ENCODE measurements at regions not wholly inside any gene's neighbourhood (a gene's known extent, or its start where the extent isn't known, plus 50 kb on each side); places are given as distances from the start of the nearest gene placed in this dataset.

- H3K4me2 ChIP-seq (ENCODE audit: insufficient read depth, low read length, poor library complexity, severe bottlenecking): no peak overlapping the region
- no peak overlapping the region for H3K18ac ChIP-seq (ENCODE audit: low read length)
- H2AFZ ChIP-seq (ENCODE audit: low read length): no peak overlapping the region
- H3K4ac ChIP-seq (ENCODE audit: low read length): no peak overlapping the region
- no peak overlapping the region for H3K14ac ChIP-seq (ENCODE audit: low read length)
- no peak for DNase-seq (ENCODE audit: low spot score)
- H3K27ac ChIP-seq (replicated peaks; ENCODE audit: low read length): no peak overlapping the region
- H3K9ac ChIP-seq (ENCODE audit: low read depth, low read length, poor library complexity): no peak overlapping the region
- H3K4me1 ChIP-seq (ENCODE audit: control insufficient read depth in 2 of 2, insufficient read depth in 1 of 2, low read depth in 1 of 2, low read length in 2 of 2): no peaks in the 10 kb centered on the region
- no peak overlapping the region for H4K91ac ChIP-seq (ENCODE audit: low read depth, low read length, poor library complexity)
- no peaks in the 10 kb centered on the region for H3K9me3 ChIP-seq (replicated peaks in 1 of 2; ENCODE audit: control insufficient read depth in 2 of 2, insufficient read depth in 1 of 2, low read depth in 1 of 2, low read length in 2 of 2)
- H3K4me3 ChIP-seq (ENCODE audit: low read length in 2 of 2): no peak overlapping the region
- H3K23ac ChIP-seq (ENCODE audit: low read depth, low read length, poor library complexity): no peak overlapping the region
- H2BK15ac ChIP-seq (ENCODE audit: low read length): no peak overlapping the region
- H2AK5ac ChIP-seq (ENCODE audit: low read depth, low read length): no peak overlapping the region
- no peak overlapping the region for H4K8ac ChIP-seq (ENCODE audit: low read depth, low read length)
- H3K36me3 ChIP-seq (replicated peaks in 1 of 2; ENCODE audit: control insufficient read depth in 2 of 2, insufficient read depth in 2 of 2, low read length in 2 of 2): no peaks in the 10 kb centered on the region
- no peak overlapping the region for H2BK5ac ChIP-seq (ENCODE audit: low read length)
- H3K27me3 ChIP-seq (ENCODE audit: control insufficient read depth in 3 of 3, insufficient read depth in 3 of 3, low read depth in 1 of 3, low read length in 3 of 3): no peaks in the 10 kb centered on the region
- H2BK120ac ChIP-seq (ENCODE audit: low read depth, low read length): no peak overlapping the region
- no peaks in the 10 kb centered on the region for H3K79me1 ChIP-seq (ENCODE audit: low read depth, low read length)
- no peak overlapping the region for H2BK12ac ChIP-seq (ENCODE audit: low read length)
Observed at GRCh38 chr5:103422756-103423155, 139.8 kb downstream of the NUDT12 start.

DNA sequence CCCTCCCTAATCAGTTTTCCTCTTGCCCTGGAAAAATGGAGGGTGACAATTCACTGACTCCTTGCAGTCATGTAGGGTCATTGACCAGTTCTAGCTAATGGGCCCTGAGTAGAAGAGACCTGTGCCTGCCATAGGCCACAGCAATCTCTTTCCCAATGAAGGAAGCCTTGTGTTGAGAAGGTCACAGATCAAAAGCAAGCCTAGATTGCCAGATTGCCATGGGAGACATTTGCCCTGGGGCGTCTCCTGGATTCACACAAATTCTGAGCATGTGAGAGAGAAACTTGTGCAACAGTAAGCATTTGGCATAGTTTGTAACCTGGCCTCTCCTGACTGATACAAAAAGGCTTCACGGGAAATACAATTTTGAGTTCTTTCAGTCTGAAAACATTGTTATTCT lies 148.0 kb downstream of the NUDT12 start:
- H3K4me2 ChIP-seq (ENCODE audit: insufficient read depth, low read length, poor library complexity, severe bottlenecking): no peak overlapping the region
- no peak overlapping the region for H3K23ac ChIP-seq (ENCODE audit: low read depth, low read length, poor library complexity)
- H3K18ac ChIP-seq (ENCODE audit: low read length): no peak overlapping the region
- H4K8ac ChIP-seq (ENCODE audit: low read depth, low read length): no peak overlapping the region
- peak overlapping the region; percentile 10 for H2AFZ ChIP-seq (ENCODE audit: low read length)
- H3K36me3 ChIP-seq (replicated peaks in 1 of 2; ENCODE audit: control insufficient read depth in 2 of 2, insufficient read depth in 2 of 2, low read length in 2 of 2): no peaks in the 10 kb centered on the region
- DNase-seq (ENCODE audit: low spot score): no peak
- H3K4me3 ChIP-seq (ENCODE audit: low read length in 2 of 2): no peak overlapping the region
- H3K4ac ChIP-seq (ENCODE audit: low read length): no peak overlapping the region
- WGBS, 2 donors (ENCODE audit: extremely low coverage in 2 of 2, insufficient read length in 2 of 2, insufficient replicate concordance in 1 of 2): no CpG with 5 or more reads among the region's 2 CpGs
- H2BK15ac ChIP-seq (ENCODE audit: low read length): no peak overlapping the region
- H2BK5ac ChIP-seq (ENCODE audit: low read length): no peak overlapping the region
- no peak overlapping the region for H3K14ac ChIP-seq (ENCODE audit: low read length)
- H4K91ac ChIP-seq (ENCODE audit: low read depth, low read length, poor library complexity): no peak overlapping the region
- H3K4me1 ChIP-seq (ENCODE audit: control insufficient read depth in 2 of 2, insufficient read depth in 1 of 2, low read depth in 1 of 2, low read length in 2 of 2): no peaks in the 10 kb centered on the region
- H3K27me3 ChIP-seq (ENCODE audit: control insufficient read depth in 3 of 3, insufficient read depth in 3 of 3, low read depth in 1 of 3, low read length in 3 of 3): no peaks in the 10 kb centered on the region
- no peak overlapping the region for H3K9ac ChIP-seq (ENCODE audit: low read depth, low read length, poor library complexity)
- H3K9me3 ChIP-seq (replicated peaks in 1 of 2; ENCODE audit: control insufficient read depth in 2 of 2, insufficient read depth in 1 of 2, low read depth in 1 of 2, low read length in 2 of 2): no peaks in the 10 kb centered on the region
- no peaks in the 10 kb centered on the region for H3K79me1 ChIP-seq (ENCODE audit: low read depth, low read length)
- no peak overlapping the region for H3K27ac ChIP-seq (replicated peaks; ENCODE audit: low read length)
- no peak overlapping the region for H2BK120ac ChIP-seq (ENCODE audit: low read depth, low read length)
- no peak overlapping the region for H2BK12ac ChIP-seq (ENCODE audit: low read length)
- no peak overlapping the region for H2AK5ac ChIP-seq (ENCODE audit: low read depth, low read length)

DNA sequence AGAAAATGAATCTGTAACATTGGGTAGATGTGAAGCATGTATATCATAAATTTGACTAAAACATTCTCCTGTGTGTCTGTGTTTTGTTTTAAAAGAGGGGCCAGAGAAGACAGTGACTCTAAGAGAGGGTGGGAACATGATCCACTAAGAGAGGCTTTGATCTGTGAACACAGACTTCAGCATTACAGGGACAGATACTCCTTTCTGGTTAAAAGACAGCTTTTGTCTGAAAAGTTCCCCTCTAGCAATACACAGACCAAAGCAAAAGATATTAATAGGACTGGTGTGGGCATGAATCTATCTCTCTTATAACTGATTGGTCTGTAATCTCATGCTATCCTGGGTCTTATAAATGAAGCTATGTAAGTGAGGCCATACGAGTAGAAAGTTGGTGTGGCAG lies 150.9 kb downstream of the NUDT12 start:
- Histone ChIP-seq H4K91ac (ENCODE audit: low read depth, low read length, poor library complexity) (no peak overlapping the region), H2AFZ (ENCODE audit: low read length) (peak overlapping the region; percentile 59), H2AK5ac (ENCODE audit: low read depth, low read length) (no peak overlapping the region), H3K79me1 (ENCODE audit: low read depth, low read length) (no peaks in the 10 kb centered on the region), H3K4me1 (ENCODE audit: control insufficient read depth in 2 of 2, insufficient read depth in 1 of 2, low read depth in 1 of 2, low read length in 2 of 2) (no peaks in the 10 kb centered on the region), H3K23ac (ENCODE audit: low read depth, low read length, poor library complexity) (no peak overlapping the region), H3K27ac (replicated peaks; ENCODE audit: low read length) (no peak overlapping the region), H3K4ac (ENCODE audit: low read length) (no peak overlapping the region), H3K18ac (ENCODE audit: low read length) (no peak overlapping the region), H3K4me3 (ENCODE audit: low read length in 2 of 2) (no peak overlapping the region), H3K14ac (ENCODE audit: low read length) (no peak overlapping the region), H4K8ac (ENCODE audit: low read depth, low read length) (no peak overlapping the region), H2BK12ac (ENCODE audit: low read length) (no peak overlapping the region), H2BK120ac (ENCODE audit: low read depth, low read length) (no peak overlapping the region), H3K36me3 (replicated peaks in 1 of 2; ENCODE audit: control insufficient read depth in 2 of 2, insufficient read depth in 2 of 2, low read length in 2 of 2) (no peaks in the 10 kb centered on the region), H3K9ac (ENCODE audit: low read depth, low read length, poor library complexity) (no peak overlapping the region), H3K27me3 (ENCODE audit: control insufficient read depth in 3 of 3, insufficient read depth in 3 of 3, low read depth in 1 of 3, low read length in 3 of 3) (no peaks in the 10 kb centered on the region), H2BK15ac (ENCODE audit: low read length) (no peak overlapping the region), H3K4me2 (ENCODE audit: insufficient read depth, low read length, poor library complexity, severe bottlenecking) (no peak overlapping the region), H3K9me3 (replicated peaks in 1 of 2; ENCODE audit: control insufficient read depth in 2 of 2, insufficient read depth in 1 of 2, low read depth in 1 of 2, low read length in 2 of 2) (no peaks in the 10 kb centered on the region), H2BK5ac (ENCODE audit: low read length) (no peak overlapping the region)
- no CpG with 5 or more reads among the region's 1 CpG for WGBS, 2 donors (ENCODE audit: extremely low coverage in 2 of 2, insufficient read length in 2 of 2, insufficient replicate concordance in 1 of 2)
- no peak for DNase-seq (ENCODE audit: low spot score)

GRCh38 chr5:103410172-103410571 lies 151.6 kb downstream of the MACIR start:
- H3K4me3 ChIP-seq (ENCODE audit: low read length in 2 of 2): no peak overlapping the region
- no peak overlapping the region for H3K4ac ChIP-seq (ENCODE audit: low read length)
- no peaks in the 10 kb centered on the region for H3K27me3 ChIP-seq (ENCODE audit: control insufficient read depth in 3 of 3, insufficient read depth in 3 of 3, low read depth in 1 of 3, low read length in 3 of 3)
- no peak overlapping the region for H3K18ac ChIP-seq (ENCODE audit: low read length)
- H2BK12ac ChIP-seq (ENCODE audit: low read length): no peak overlapping the region
- no peak overlapping the region for H2AFZ ChIP-seq (ENCODE audit: low read length)
- H4K8ac ChIP-seq (ENCODE audit: low read depth, low read length): no peak overlapping the region
- no peaks in the 10 kb centered on the region for H3K9me3 ChIP-seq (replicated peaks in 1 of 2; ENCODE audit: control insufficient read depth in 2 of 2, insufficient read depth in 1 of 2, low read depth in 1 of 2, low read length in 2 of 2)
- no peak overlapping the region for H3K23ac ChIP-seq (ENCODE audit: low read depth, low read length, poor library complexity)
- H2AK5ac ChIP-seq (ENCODE audit: low read depth, low read length): no peak overlapping the region
- H3K79me1 ChIP-seq (ENCODE audit: low read depth, low read length): no peaks in the 10 kb centered on the region
- DNase-seq (ENCODE audit: low spot score): no peak
- no peak overlapping the region for H2BK5ac ChIP-seq (ENCODE audit: low read length)
- no peak overlapping the region for H3K9ac ChIP-seq (ENCODE audit: low read depth, low read length, poor library complexity)
- no CpG with 5 or more reads among the region's 2 CpGs for WGBS, 2 donors (ENCODE audit: extremely low coverage in 2 of 2, insufficient read length in 2 of 2, insufficient replicate concordance in 1 of 2)
- no peak overlapping the region for H3K4me2 ChIP-seq (ENCODE audit: insufficient read depth, low read length, poor library complexity, severe bottlenecking)
- no peaks in the 10 kb centered on the region for H3K36me3 ChIP-seq (replicated peaks in 1 of 2; ENCODE audit: control insufficient read depth in 2 of 2, insufficient read depth in 2 of 2, low read length in 2 of 2)
- no peak overlapping the region for H3K27ac ChIP-seq (replicated peaks; ENCODE audit: low read length)
- no peak overlapping the region for H4K91ac ChIP-seq (ENCODE audit: low read depth, low read length, poor library complexity)
- no peak overlapping the region for H2BK120ac ChIP-seq (ENCODE audit: low read depth, low read length)
- no peak overlapping the region for H2BK15ac ChIP-seq (ENCODE audit: low read length)
- H3K14ac ChIP-seq (ENCODE audit: low read length): no peak overlapping the region
- no peaks in the 10 kb centered on the region for H3K4me1 ChIP-seq (ENCODE audit: control insufficient read depth in 2 of 2, insufficient read depth in 1 of 2, low read depth in 1 of 2, low read length in 2 of 2)

Data from neuronal stem cell (in vitro differentiated cells).